Liver (tissue), 6 donors: ENCODE measurements at regions not wholly inside any gene's neighbourhood (a gene's known extent, or its start where the extent isn't known, plus 50 kb on each side); places are given as distances from the start of the nearest gene placed in this dataset.
"Not testable (repeated sequence)": the region's sequence is repeated elsewhere in the genome, so short reads cannot be mapped to it uniquely, and the experiment has no call there.

ENCODE experiments used
- DNase-seq: peaks from one replicate; pipeline ENCODE4 v3.0.0-alpha.2; 2017; ENCODE audit warnings: low spot score
- H3K27ac ChIP-seq, 2 donors: one replicate each; pipeline ENCODE4 v1.7.0; 2013; ENCODE audit warnings: inconsistent platforms in 2 of 2, low read length in 2 of 2, control low read depth in 1 of 2, low read depth in 1 of 2, mild to moderate bottlenecking in 1 of 2
- H3K27me3 ChIP-seq, 4 donors: one replicate each; pipeline versions ENCODE4 v1.6.1 to v1.7.0; 2013; ENCODE audit warnings: low read length in 3 of 4, inconsistent platforms in 1 of 4, mild to moderate bottlenecking in 1 of 4, moderate library complexity in 1 of 4; ENCODE audit not compliant: control insufficient read depth in 4 of 4, insufficient read depth in 4 of 4
- H3K36me3 ChIP-seq, 4 donors: one replicate each; pipeline versions ENCODE4 v1.6.1 to v1.7.0; 2013; ENCODE audit warnings: low read length in 3 of 4, mild to moderate bottlenecking in 3 of 4, low read depth in 1 of 4, moderate library complexity in 1 of 4; ENCODE audit not compliant: control insufficient read depth in 4 of 4, insufficient read depth in 3 of 4
- H3K4me1 ChIP-seq, 4 donors: one replicate each; pipeline versions ENCODE4 v1.6.1 to v1.7.0; 2013; ENCODE audit warnings: low read length in 3 of 4, mild to moderate bottlenecking in 3 of 4, moderate library complexity in 1 of 4; ENCODE audit not compliant: control insufficient read depth in 4 of 4, insufficient read depth in 4 of 4
- H3K4me3 ChIP-seq, 3 donors: one replicate each; pipeline versions ENCODE4 v1.6.1 to v1.7.0; 2013; ENCODE audit warnings: low read length in 3 of 3, control low read depth in 1 of 3, low read depth in 1 of 3, mild to moderate bottlenecking in 1 of 3
- H3K9ac ChIP-seq, 2 donors: one replicate each; pipeline ENCODE4 v1.7.0; 2013; ENCODE audit warnings: low read length in 2 of 2, mild to moderate bottlenecking in 2 of 2, moderate library complexity in 2 of 2, control low read depth in 1 of 2, low read depth in 1 of 2
- H3K9me3 ChIP-seq, 4 donors: one replicate each; pipeline versions ENCODE4 v1.6.1 to v1.7.0; 2013; ENCODE audit warnings: low read length in 3 of 4; ENCODE audit not compliant: control insufficient read depth in 4 of 4
- WGBS: extraction: QIAGEN DNeasy Blood & Tissue Kit; methylation state at CpG from one replicate; pipeline ENCODE4 v1.1.7; 2013; 5-methylcytosine and 5-hydroxymethylcytosine counted together
- donor health status: healthy.
- donor health status: healthy.
- donor health status: healthy.

- not testable (repeated sequence) for DNase-seq, H3K9ac ChIP-seq, H3K9me3 ChIP-seq, H3K4me1 ChIP-seq, H3K27ac ChIP-seq, H3K36me3 ChIP-seq, H3K27me3 ChIP-seq, H3K4me3 ChIP-seq
- WGBS, result 98% methylated on average over 2 of the region's 3 CpGs
Measured at GRCh38 chr2:111382507-111382906, 261.8 kb downstream of the BCL2L11 start.

- H3K27ac ChIP-seq, H3K4me1 ChIP-seq, H3K9me3 ChIP-seq, H3K36me3 ChIP-seq, H3K27me3 ChIP-seq, DNase-seq, H3K4me3 ChIP-seq, H3K9ac ChIP-seq: not testable (repeated sequence)
- 93% methylated on average over 10 of the region's 12 CpGs for WGBS
Measured at GRCh38 chr2:111383311-111383710, 262.6 kb downstream of the BCL2L11 start.

GRCh38 chr2:111385226-111385957, 264.7 kb downstream of the BCL2L11 start:
- H3K27ac ChIP-seq, H3K9ac ChIP-seq, H3K27me3 ChIP-seq, H3K4me3 ChIP-seq, H3K4me1 ChIP-seq, DNase-seq, H3K9me3 ChIP-seq, H3K36me3 ChIP-seq: not testable (repeated sequence)
- WGBS, result 93% methylated on average over 6 of the region's 8 CpGs

- not testable (repeated sequence) for H3K9me3 ChIP-seq, H3K36me3 ChIP-seq, H3K9ac ChIP-seq, H3K4me1 ChIP-seq, DNase-seq, H3K27ac ChIP-seq, H3K4me3 ChIP-seq, H3K27me3 ChIP-seq
- WGBS, result 93% methylated on average over 1 of the region's 2 CpGs
Measured at GRCh38 chr2:111390605-111391004, 269.9 kb downstream of the BCL2L11 start.

DNA sequence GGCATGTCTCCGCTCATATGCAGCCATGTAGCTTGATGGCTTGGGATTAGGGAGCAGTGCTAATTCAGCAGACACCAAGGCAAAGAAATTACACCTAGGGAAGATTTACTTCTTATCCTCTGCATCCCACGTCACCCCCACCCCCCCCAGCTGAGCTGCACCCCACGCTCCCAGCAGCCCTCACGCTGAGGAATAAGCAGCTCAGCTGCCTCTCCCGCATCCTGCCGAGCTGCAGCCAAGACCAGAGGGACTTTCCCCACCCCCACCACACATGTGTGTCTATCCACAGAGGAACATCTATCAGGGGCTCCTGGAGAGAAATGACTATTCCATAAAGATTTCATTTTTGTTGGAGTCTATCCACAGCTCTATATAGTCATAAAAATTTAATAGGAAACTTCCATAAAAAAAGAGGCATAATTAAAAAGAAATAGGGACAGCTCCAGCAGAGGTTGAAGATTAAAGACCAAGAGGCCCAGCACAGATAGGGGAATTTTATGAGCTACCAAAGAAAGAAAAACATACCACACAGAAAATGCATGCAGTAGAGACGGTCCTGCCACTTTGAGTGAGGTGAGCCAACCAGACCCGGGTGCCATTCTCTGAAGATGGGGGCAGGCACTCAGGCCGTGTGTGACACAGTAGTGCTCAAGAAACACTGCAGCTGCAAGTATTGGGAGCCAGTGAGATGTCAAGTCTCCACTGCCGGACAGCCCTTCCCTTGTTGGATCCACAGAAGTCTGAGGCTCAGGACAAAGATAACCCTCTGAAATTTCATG, 274.8 kb downstream of the BCL2L11 start:
- H3K9ac ChIP-seq, H3K36me3 ChIP-seq, H3K27me3 ChIP-seq, H3K4me3 ChIP-seq, H3K4me1 ChIP-seq, DNase-seq, H3K9me3 ChIP-seq, H3K27ac ChIP-seq: not testable (repeated sequence)
- WGBS, result 73% methylated on average over 6 of the region's 10 CpGs

DNA sequence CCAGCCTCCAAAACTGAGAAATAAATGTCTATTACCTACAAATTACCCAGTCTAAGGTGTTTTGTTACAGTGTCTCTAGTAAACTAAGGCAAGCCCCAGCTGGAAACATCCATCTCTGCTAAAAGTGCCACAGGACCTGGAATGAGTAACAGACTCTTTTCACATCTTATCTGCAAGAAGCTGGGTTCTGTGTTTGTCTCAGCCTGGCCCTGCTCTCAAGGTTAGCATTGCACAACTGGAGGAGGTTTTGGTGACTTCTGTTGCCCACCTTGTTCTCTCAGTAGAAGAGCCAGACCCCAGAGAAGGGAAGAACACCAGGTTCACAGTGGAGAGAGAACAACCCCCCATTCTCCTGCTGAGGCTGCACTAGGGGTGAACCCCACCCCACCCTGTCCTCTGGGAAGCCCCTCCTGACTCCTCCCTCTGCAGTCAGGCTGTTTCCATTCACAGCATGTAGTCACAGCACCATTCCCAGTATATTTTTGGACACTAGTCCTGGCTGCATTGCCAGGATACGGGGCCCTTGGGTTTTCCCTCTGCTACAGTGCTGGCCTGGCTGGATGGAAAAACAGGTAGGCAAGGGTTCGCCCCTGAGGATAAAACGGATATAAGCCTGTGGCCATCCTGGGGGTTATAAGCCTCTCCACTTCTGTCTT, 280.0 kb downstream of the BCL2L11 start:
- H3K36me3 ChIP-seq, H3K4me1 ChIP-seq, H3K27me3 ChIP-seq, H3K27ac ChIP-seq, H3K9me3 ChIP-seq, DNase-seq, H3K4me3 ChIP-seq, H3K9ac ChIP-seq: not testable (repeated sequence)
- WGBS, result 83% methylated on average over 3 of the region's 3 CpGs

DNA sequence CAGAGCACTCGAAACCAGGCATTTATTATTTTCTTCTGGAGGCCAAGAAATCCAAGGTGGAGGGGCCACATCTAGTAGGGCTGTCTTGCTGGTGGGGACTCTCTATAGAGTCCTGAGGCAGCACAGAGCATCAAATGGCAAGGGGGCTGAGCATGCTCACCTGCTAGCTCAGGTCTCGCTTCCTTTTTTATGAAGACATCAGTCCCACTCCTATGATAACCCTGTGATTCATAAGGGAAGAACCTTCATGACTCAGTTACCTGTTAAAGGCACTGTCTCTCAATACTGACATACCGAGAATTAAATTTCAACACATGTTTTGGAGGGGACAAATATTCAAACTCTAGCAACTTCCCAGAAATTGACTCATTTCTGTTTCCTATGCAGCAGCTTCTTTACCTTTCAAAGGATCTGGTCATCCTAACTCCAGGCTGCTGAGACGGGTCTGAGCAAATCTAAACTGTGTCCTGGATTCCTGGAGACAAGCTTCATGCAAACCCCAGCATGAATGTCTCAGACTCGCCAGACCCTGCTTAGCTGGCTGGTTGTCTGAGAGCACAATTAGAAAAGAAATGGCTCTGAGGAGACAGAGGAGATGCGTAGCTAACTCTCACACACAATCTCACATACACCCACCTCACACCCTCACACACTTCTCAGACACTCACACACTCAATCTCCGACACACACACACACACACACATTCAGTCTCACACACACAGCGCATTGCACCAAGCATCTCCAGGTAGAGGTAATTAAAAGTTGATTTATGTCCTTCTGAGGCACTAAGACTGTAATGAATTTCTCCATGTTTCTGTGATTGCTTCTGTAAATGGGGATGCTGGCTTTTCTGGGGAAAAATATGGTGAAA, 280.8 kb downstream of the BCL2L11 start:
- not testable (repeated sequence) for DNase-seq, H3K9ac ChIP-seq, H3K27me3 ChIP-seq, H3K36me3 ChIP-seq, H3K4me3 ChIP-seq, H3K9me3 ChIP-seq, H3K4me1 ChIP-seq, H3K27ac ChIP-seq
- 96% methylated on average over 3 of the region's 8 CpGs for WGBS

DNA sequence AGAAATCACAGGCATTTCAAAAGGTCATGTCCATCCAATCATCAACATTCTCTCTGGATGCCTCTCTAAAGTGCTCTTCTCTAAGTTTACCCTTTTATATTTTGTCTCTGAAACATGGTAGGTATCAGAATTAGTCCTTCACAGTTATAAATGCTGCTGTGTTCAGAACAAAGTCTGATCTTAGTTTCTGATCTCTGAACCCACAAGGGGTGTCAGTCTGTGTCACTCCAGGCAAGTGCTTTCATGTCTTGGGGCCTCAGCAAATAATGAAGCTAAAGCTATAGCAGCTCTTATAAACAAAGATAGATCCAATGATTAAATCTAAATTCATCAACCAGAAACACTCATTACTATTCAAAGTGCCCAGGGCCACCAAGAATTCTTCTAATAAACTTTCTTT, 281.7 kb downstream of the BCL2L11 start:
- H3K4me3 ChIP-seq, H3K9ac ChIP-seq, H3K9me3 ChIP-seq, DNase-seq, H3K27ac ChIP-seq, H3K4me1 ChIP-seq, H3K27me3 ChIP-seq, H3K36me3 ChIP-seq: not testable (repeated sequence)
